PC-3 (cell line): ENCODE measurements at regions not wholly inside any gene's neighbourhood (a gene's known extent, or its start where the extent isn't known, plus 50 kb on each side); places are given as distances from the start of the nearest gene placed in this dataset.

Experiments
- ATAC-seq: fragments of 200-7000 bp; cut with Tn5 transposase; 2 replicates; pipeline ENCODE4 v1.9.1; 2020; ENCODE audit warnings: mild to moderate bottlenecking, moderate library complexity
- BruUV-seq: library from RNA; stranded (reverse); fragments of 400-500 nt; replicated peaks from 2 replicates; lab custom pipeline; 2021; lab: Mats Ljungman, UMichigan
- CTCF ChIA-PET: fragments of 300-600 bp; sonication (Branson Sonifier 250); formaldehyde crosslinking; loops from one replicate; lab custom pipeline; 2022; ENCODE audit warnings: antibody characterized with exemption; lab: Charles Lee
- POLR2A ChIA-PET: fragments of 300-600 bp; sonication (Branson Sonifier 250); formaldehyde crosslinking; loops from one replicate; lab custom pipeline; 2022; ENCODE audit warnings: antibody characterized with exemption; ENCODE audit not compliant: unreplicated experiment; lab: Charles Lee
- DNase-seq: peaks from one replicate; pipeline ENCODE4 v3.0.0-alpha.2; 2015
- H2AFZ ChIP-seq: fragments of 300-600 bp; sonication (generic); 2 replicates; pipeline ENCODE4 v1.6.0; 2016; ENCODE audit warnings: antibody characterized with exemption, low read length
- H3F3A ChIP-seq: fragments of 300-600 bp; sonication (generic); one replicate; pipeline ENCODE4 v1.6.0; 2017; ENCODE audit warnings: antibody characterized with exemption, low read length, control low read depth, mild to moderate bottlenecking; ENCODE audit not compliant: unreplicated experiment
- H3K27ac ChIP-seq: fragments of 300-600 bp; sonication (generic); 2 replicates; pipeline ENCODE4 v1.5.1; 2016; ENCODE audit warnings: mild to moderate bottlenecking, low read length
- H3K27me3 ChIP-seq: fragments of 300-600 bp; sonication (generic); 2 replicates; pipeline ENCODE4 v1.6.1; 2016; ENCODE audit warnings: low read length, mixed read lengths
- H3K36me3 ChIP-seq: fragments of 300-600 bp; sonication (generic); 2 replicates; pipeline ENCODE4 v1.6.1; 2016; ENCODE audit warnings: low read depth, mixed run types, low read length, mixed read lengths
- H3K4me1 ChIP-seq: fragments of 300-600 bp; sonication (generic); 2 replicates; pipeline ENCODE4 v1.5.1; 2016; ENCODE audit warnings: low read length; ENCODE audit not compliant: insufficient read depth
- H3K4me2 ChIP-seq: fragments of 300-600 bp; sonication (generic); 2 replicates; pipeline ENCODE4 v1.6.0; 2016; ENCODE audit warnings: low read length
- H3K4me3 ChIP-seq: fragments of 300-600 bp; sonication (generic); 2 replicates; pipeline ENCODE4 v1.5.1; 2016; ENCODE audit warnings: mild to moderate bottlenecking, low read length, mixed read lengths
- H3K79me2 ChIP-seq: fragments of 300-600 bp; sonication (generic); 2 replicates; pipeline ENCODE4 v1.6.1; 2017; ENCODE audit warnings: low read length, mixed read lengths
- H3K9ac ChIP-seq: fragments of 300-600 bp; sonication (generic); 2 replicates; pipeline ENCODE4 v1.6.0; 2016; ENCODE audit warnings: mild to moderate bottlenecking, low read length
- H3K9me2 ChIP-seq: fragments of 300-600 bp; sonication (generic); replicated peaks from 2 replicates; pipeline ENCODE4 v1.6.1; 2016; ENCODE audit warnings: mixed run types, low read length, mixed read lengths
- H3K9me3 ChIP-seq: fragments of 300-600 bp; sonication (generic); 2 replicates; pipeline ENCODE4 v1.6.1; 2016; ENCODE audit warnings: low read length, mixed read lengths
- H4K20me1 ChIP-seq: fragments of 300-600 bp; sonication (generic); 2 replicates; pipeline ENCODE4 v1.6.1; 2016; ENCODE audit warnings: low read length, mixed read lengths
- CTCF ChIP-seq: fragments of 300-600 bp; sonication (generic); conservative IDR thresholded peaks from 2 replicates; pipeline ENCODE4 v1.5.1; 2017; ENCODE audit warnings: antibody characterized with exemption, low read depth, mild to moderate bottlenecking, low read length
- EZH2 ChIP-seq: fragments of 300-600 bp; sonication (generic); IDR thresholded peaks from one replicate; pipeline ENCODE4 v1.6.1; 2017; ENCODE audit warnings: antibody characterized with exemption, mild to moderate bottlenecking, low read length; ENCODE audit not compliant: unreplicated experiment
- EZH2phosphoT487 ChIP-seq: fragments of 300-600 bp; sonication (generic); IDR thresholded peaks from 2 replicates; pipeline ENCODE4 v1.6.1; 2018; ENCODE audit warnings: mild to moderate bottlenecking, antibody characterized with exemption, low read length, borderline replicate concordance
- intact Hi-C: fragments of 100-400 bp; cut with micrococcal nuclease; formaldehyde crosslinking; loops from 2 replicates; pipeline ENCODE4 v1.9.0; 2023

GRCh38 chr10:44805466-44806210, 105.5 kb upstream of the TMEM72 start:
- ATAC-seq (no peak), DNase-seq (no peak)
- Histone ChIP-seq H3K27me3 (no peaks in the 10 kb centered on the region), H3K9ac (no peak overlapping the region), H3K9me3 (no peaks in the 10 kb centered on the region), H3K79me2 (no peaks in the 10 kb centered on the region), H3K4me1 (peaks cover 15% of the 10 kb centered on the region), H3K9me2 (no peaks in the 10 kb centered on the region), H3K4me2 (no peak overlapping the region), H3K27ac (no peak overlapping the region), H3F3A (no peaks in the 10 kb centered on the region), H4K20me1 (no peaks in the 10 kb centered on the region), H3K4me3 (no peak overlapping the region), H3K36me3 (no peaks in the 10 kb centered on the region), H2AFZ (no peak overlapping the region)
- ChIA-PET POLR2A (no interaction called here), CTCF (no interaction called here)
- no TSS peak for BruUV-seq
- TF ChIP-seq EZH2 = no peak
- TF ChIP-seq EZH2phosphoT487 = no peak
- TF ChIP-seq CTCF = no peak
- intact Hi-C loops = no loop called here

- no peaks in the 10 kb centered on the region for H3K9me3 ChIP-seq
- intact Hi-C loops = no loop called here
- DNase-seq = no peak
- H4K20me1 ChIP-seq = no peaks in the 10 kb centered on the region
- no peak for ATAC-seq
- H3K4me3 ChIP-seq = no peak overlapping the region
- H3K36me3 ChIP-seq = no peaks in the 10 kb centered on the region
- ChIA-PET POLR2A (no interaction called here), CTCF (no interaction called here)
- no peaks in the 10 kb centered on the region for H3K9me2 ChIP-seq
- TF ChIP-seq EZH2 = no peak
- no peak for TF ChIP-seq EZH2phosphoT487
- no peak for TF ChIP-seq CTCF
- peaks cover 4% of the 10 kb centered on the region; the same call in 1 of the 2 replicates for H3K4me1 ChIP-seq
- no peaks in the 10 kb centered on the region for H3K27me3 ChIP-seq
- H2AFZ ChIP-seq = no peak overlapping the region
- H3K79me2 ChIP-seq = no peaks in the 10 kb centered on the region
- H3F3A ChIP-seq = no peaks in the 10 kb centered on the region
- no peak overlapping the region for H3K4me2 ChIP-seq
- BruUV-seq = no TSS peak
- H3K9ac ChIP-seq = no peak overlapping the region
- no peak overlapping the region for H3K27ac ChIP-seq
Observed at GRCh38 chr10:44806950-44807349, 104.2 kb upstream of the TMEM72 start.

- intact Hi-C loops = no loop called here
- Histone ChIP-seq H3K36me3 (no peaks in the 10 kb centered on the region), H3K9me3 (no peaks in the 10 kb centered on the region), H3K4me2 (no peak overlapping the region), H3K9me2 (no peaks in the 10 kb centered on the region), H3K4me1 (no peaks in the 10 kb centered on the region), H3K4me3 (no peak overlapping the region), H2AFZ (no peak overlapping the region), H3F3A (no peaks in the 10 kb centered on the region), H4K20me1 (no peaks in the 10 kb centered on the region), H3K9ac (no peak overlapping the region), H3K79me2 (no peaks in the 10 kb centered on the region), H3K27ac (no peak overlapping the region), H3K27me3 (no peaks in the 10 kb centered on the region)
- POLR2A ChIA-PET = no interaction called here
- DNase-seq (no peak), ATAC-seq (no peak)
- BruUV-seq = no TSS peak
- CTCF ChIA-PET = no interaction called here
- no peak for TF ChIP-seq CTCF
- TF ChIP-seq EZH2phosphoT487 = no peak
- no peak for TF ChIP-seq EZH2
Observed at GRCh38 chr10:44807451-44807850, 103.7 kb upstream of the TMEM72 start.
